ENCODE measurements at regions not wholly inside any gene's neighbourhood (a gene's known extent, or its start where the extent isn't known, plus 50 kb on each side); places are given as distances from the start of the nearest gene placed in this dataset.
A peak's percentile ranks its signal among the peaks of the same experiment; 100 is the strongest.
"Not testable (repeated sequence)": the region's sequence is repeated elsewhere in the genome, so short reads cannot be mapped to it uniquely, and the experiment has no call there.

DNA sequence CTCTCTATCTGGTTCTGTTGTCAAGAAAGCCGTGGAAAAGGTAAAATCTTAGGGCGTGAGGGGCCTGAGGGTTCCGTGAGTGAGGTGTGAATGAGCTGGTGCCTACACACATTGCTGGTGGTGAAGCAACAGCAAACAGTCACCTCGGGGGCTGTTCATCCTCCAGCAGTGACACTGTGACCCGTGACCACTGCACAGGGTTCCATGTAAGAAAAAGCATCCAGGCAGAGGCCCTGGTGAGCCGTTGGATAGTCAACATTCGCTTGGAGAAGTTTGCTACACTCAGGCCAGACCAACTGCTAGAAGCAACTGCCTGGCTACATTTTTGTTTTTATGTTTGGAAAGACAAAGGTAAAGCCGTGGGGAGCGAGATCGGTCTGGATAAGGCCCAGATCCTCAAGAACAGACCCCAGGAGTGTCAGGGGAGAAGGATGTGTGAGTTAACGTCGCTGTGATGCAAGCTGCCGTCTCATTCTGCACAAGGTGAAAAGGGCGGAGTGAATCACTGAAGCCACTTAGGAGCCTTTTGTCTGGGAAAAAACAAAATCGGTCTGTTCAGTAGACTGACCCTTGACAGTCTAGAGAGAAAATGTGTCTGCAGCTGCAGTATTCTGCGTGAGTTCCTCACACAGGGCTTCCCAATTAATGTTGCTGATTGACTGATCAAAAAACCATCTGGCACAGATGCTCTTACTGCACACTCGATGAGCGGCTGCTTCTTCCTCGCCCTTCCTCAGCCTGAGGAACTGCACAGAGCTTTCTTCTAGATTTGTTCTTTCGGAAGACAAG lies 404.0 kb downstream of the SMOC2 start:
- Histone ChIP-seq H3K4me2 (no peak overlapping the region), H3F3A (ENCODE audit: low read depth) (no peaks in the 10 kb centered on the region), H3K79me2 (ENCODE audit: low read depth) (no peaks in the 10 kb centered on the region), H3K4me3 (no peak overlapping the region), H3K27ac (no peak overlapping the region), H3K36me3 (no peaks in the 10 kb centered on the region), H3K27me3 (no peaks in the 10 kb centered on the region), H3K9ac (no peak overlapping the region), H3K4me1 (no peaks in the 10 kb centered on the region), H2AFZ (replicated peaks) (no peak overlapping the region), H4K20me1 (ENCODE audit: low read depth) (no peaks in the 10 kb centered on the region), H3K9me3 (ENCODE audit: low read depth) (no peaks in the 10 kb centered on the region)
- Mint-ChIP-seq H3K4me3 (no peak overlapping the region), H3K4me1 (peaks cover 5% of the 10 kb centered on the region), H3K36me3 (no peaks in the 10 kb centered on the region), H3K27ac (peak overlapping the region; percentile 42), H3K27me3 (ENCODE audit: insufficient read depth, low read depth) (no peaks in the 10 kb centered on the region), H3K9me3 (peaks cover 4% of the 10 kb centered on the region)
- no peak for DNase-seq (ENCODE audit: low spot score)
- TF ChIP-seq EZH2 (IDR thresholded peaks at IDR 0.05) (no peak), EZH2phosphoT487 (IDR thresholded peaks at IDR 0.05) (no peak)
- TF ChIP-seq, protein P1, sequence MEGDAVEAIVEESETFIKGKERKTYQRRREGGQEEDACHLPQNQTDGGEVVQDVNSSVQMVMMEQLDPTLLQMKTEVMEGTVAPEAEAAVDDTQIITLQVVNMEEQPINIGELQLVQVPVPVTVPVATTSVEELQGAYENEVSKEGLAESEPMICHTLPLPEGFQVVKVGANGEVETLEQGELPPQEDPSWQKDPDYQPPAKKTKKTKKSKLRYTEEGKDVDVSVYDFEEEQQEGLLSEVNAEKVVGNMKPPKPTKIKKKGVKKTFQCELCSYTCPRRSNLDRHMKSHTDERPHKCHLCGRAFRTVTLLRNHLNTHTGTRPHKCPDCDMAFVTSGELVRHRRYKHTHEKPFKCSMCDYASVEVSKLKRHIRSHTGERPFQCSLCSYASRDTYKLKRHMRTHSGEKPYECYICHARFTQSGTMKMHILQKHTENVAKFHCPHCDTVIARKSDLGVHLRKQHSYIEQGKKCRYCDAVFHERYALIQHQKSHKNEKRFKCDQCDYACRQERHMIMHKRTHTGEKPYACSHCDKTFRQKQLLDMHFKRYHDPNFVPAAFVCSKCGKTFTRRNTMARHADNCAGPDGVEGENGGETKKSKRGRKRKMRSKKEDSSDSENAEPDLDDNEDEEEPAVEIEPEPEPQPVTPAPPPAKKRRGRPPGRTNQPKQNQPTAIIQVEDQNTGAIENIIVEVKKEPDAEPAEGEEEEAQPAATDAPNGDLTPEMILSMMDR (IDR thresholded peaks at IDR 0.05) = no peak

- H3K36me3 ChIP-seq; DNase-seq (ENCODE audit: low spot score): not testable (repeated sequence)
- H3K4me1 Mint-ChIP-seq = peaks cover 20% of the 10 kb centered on the region
These were observed 401.7 kb downstream of the SMOC2 start for GRCh38 chr6:168842632-168843212.

DNA sequence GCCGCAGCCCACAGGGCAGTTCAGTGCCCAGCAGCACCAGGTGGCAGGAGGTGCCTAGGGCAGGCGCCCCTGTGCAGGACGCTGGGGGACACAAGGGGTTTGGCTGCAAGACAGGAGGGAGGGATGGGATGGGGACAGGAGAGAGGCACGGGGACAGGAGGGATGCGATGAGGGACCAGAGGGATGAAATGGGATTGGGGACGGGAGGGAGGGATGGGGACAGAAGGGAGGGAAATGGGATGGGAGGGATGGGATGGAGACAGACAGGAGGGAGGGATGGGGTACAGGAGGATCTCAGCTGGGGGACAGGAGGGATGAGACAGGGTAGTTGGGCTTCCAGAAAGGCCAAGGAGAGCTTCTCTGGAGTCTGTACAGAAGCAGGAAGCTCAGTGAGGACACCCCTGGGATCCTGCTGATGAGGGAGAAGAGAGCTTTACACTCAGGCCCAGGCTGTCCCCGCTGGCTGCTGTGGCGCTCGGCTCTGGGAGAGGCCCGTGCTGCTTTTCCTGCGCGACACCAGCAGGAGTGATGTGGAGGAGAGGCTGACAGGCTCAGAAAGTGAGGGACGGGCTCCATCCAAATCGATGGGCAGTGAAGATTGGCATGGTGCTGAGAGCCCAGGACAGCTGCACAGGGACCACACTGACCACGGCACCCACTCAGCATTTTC lies 400.8 kb downstream of the SMOC2 start:
- Histone ChIP-seq H3K36me3 (no peaks in the 10 kb centered on the region), H4K20me1 (ENCODE audit: low read depth) (no peaks in the 10 kb centered on the region), H3K4me3 (no peak overlapping the region), H3F3A (ENCODE audit: low read depth) (no peaks in the 10 kb centered on the region), H2AFZ (replicated peaks) (no peak overlapping the region), H3K9ac (no peak overlapping the region), H3K4me1 (no peaks in the 10 kb centered on the region), H3K27ac (no peak overlapping the region), H3K79me2 (ENCODE audit: low read depth) (no peaks in the 10 kb centered on the region), H3K9me3 (ENCODE audit: low read depth) (no peaks in the 10 kb centered on the region), H3K4me2 (no peak overlapping the region), H3K27me3 (no peaks in the 10 kb centered on the region)
- peak; percentile 18 for DNase-seq (ENCODE audit: low spot score)
- no peak for TF ChIP-seq EZH2 (IDR thresholded peaks at IDR 0.05)
- TF ChIP-seq, protein P1 (IDR thresholded peaks at IDR 0.05) = no peak
- TF ChIP-seq EZH2phosphoT487 (IDR thresholded peaks at IDR 0.05) = no peak
- H3K9me3 Mint-ChIP-seq = peaks cover 6% of the 10 kb centered on the region
- no peaks in the 10 kb centered on the region for H3K36me3 Mint-ChIP-seq
- H3K4me3 Mint-ChIP-seq = no peak overlapping the region
- H3K4me1 Mint-ChIP-seq = peaks cover 27% of the 10 kb centered on the region
- no peak overlapping the region for H3K27ac Mint-ChIP-seq
- peaks cover 6% of the 10 kb centered on the region for H3K27me3 Mint-ChIP-seq (ENCODE audit: insufficient read depth, low read depth)

More at GRCh38 chr6:168842632-168843212, 401.7 kb downstream of the SMOC2 start:
- not testable (repeated sequence) for H3K27ac Mint-ChIP-seq; H3K27ac ChIP-seq; H2AFZ ChIP-seq (replicated peaks); H3K27me3 Mint-ChIP-seq (ENCODE audit: insufficient read depth, low read depth); H3K79me2 ChIP-seq (ENCODE audit: low read depth); H3K9me3 Mint-ChIP-seq; H3K36me3 Mint-ChIP-seq; H4K20me1 ChIP-seq (ENCODE audit: low read depth); H3K4me2 ChIP-seq; H3K4me1 ChIP-seq; H3K27me3 ChIP-seq; H3F3A ChIP-seq (ENCODE audit: low read depth); H3K4me3 Mint-ChIP-seq; H3K9ac ChIP-seq; H3K9me3 ChIP-seq (ENCODE audit: low read depth); H3K4me3 ChIP-seq

GRCh38 chr6:168840932-168841331 lies 399.9 kb downstream of the SMOC2 start:
- H3K27ac ChIP-seq; H3K27me3 ChIP-seq; H3K9me3 Mint-ChIP-seq; H3K4me2 ChIP-seq; H3K4me3 Mint-ChIP-seq; H3K9me3 ChIP-seq (ENCODE audit: low read depth); DNase-seq (ENCODE audit: low spot score); H3K36me3 ChIP-seq; H3K27me3 Mint-ChIP-seq (ENCODE audit: insufficient read depth, low read depth); H3K9ac ChIP-seq; H3K36me3 Mint-ChIP-seq; H3F3A ChIP-seq (ENCODE audit: low read depth); H3K4me1 ChIP-seq; H3K79me2 ChIP-seq (ENCODE audit: low read depth); H2AFZ ChIP-seq (replicated peaks); H4K20me1 ChIP-seq (ENCODE audit: low read depth); H3K27ac Mint-ChIP-seq; H3K4me3 ChIP-seq: not testable (repeated sequence)
- peaks cover 27% of the 10 kb centered on the region for H3K4me1 Mint-ChIP-seq

GRCh38 chr6:168840299-168840698 lies 399.3 kb downstream of the SMOC2 start:
- not testable (repeated sequence) for H3K27ac Mint-ChIP-seq; H3K36me3 Mint-ChIP-seq; H3K9me3 ChIP-seq (ENCODE audit: low read depth); H3K27me3 ChIP-seq; H3K4me3 Mint-ChIP-seq; H3K9ac ChIP-seq; H3K9me3 Mint-ChIP-seq; H3K79me2 ChIP-seq (ENCODE audit: low read depth); H3K4me2 ChIP-seq; H3K4me1 ChIP-seq; H3F3A ChIP-seq (ENCODE audit: low read depth); H3K27ac ChIP-seq; H3K27me3 Mint-ChIP-seq (ENCODE audit: insufficient read depth, low read depth); H4K20me1 ChIP-seq (ENCODE audit: low read depth); DNase-seq (ENCODE audit: low spot score); H3K36me3 ChIP-seq; H3K4me3 ChIP-seq; H2AFZ ChIP-seq (replicated peaks)
- H3K4me1 Mint-ChIP-seq = peaks cover 23% of the 10 kb centered on the region
